Right lobe of liver (tissue), 6 donors: ENCODE measurements at regions not wholly inside any gene's neighbourhood (a gene's known extent, or its start where the extent isn't known, plus 50 kb on each side); places are given as distances from the start of the nearest gene placed in this dataset.
A peak's percentile ranks its signal among the peaks of the same experiment; 100 is the strongest.

ENCODE experiments used
- ATAC-seq, 4 donors: fragments of 200-7000 bp; cut with Tn5 transposase; one replicate each; pipeline ENCODE4 v1.9.1; 2020; ENCODE audit warnings: mild to moderate bottlenecking in 4 of 4, moderate library complexity in 4 of 4
- DNase-seq, 3 donors: peaks; one replicate each; pipeline ENCODE4 v3.0.0-alpha.2; 2020
- H3K27ac ChIP-seq, 3 donors: fragments of 200-600 bp; one replicate each; pipeline ENCODE4 v1.8.0; 2022
- H3K27me3 ChIP-seq, 2 donors: fragments of 200-600 bp; one replicate each; pipeline ENCODE4 v1.8.0; 2022
- H3K36me3 ChIP-seq, 4 donors: fragments of 200-600 bp; sonication (generic) in 1 of 4; one replicate each; pipeline versions ENCODE4 v1.5.1 to v1.8.0; 2017 to 2022; ENCODE audit warnings: control low read depth in 1 of 4
- H3K4me1 ChIP-seq, 4 donors: fragments of 200-600 bp; sonication (generic) in 1 of 4; one replicate each; pipeline versions ENCODE4 v1.5.1 to v1.8.0; 2017 to 2022; ENCODE audit warnings: control low read depth in 1 of 4
- H3K4me3 ChIP-seq, 3 donors: fragments of 200-600 bp; one replicate each; pipeline ENCODE4 v1.8.0; 2022
- H3K9me3 ChIP-seq, 4 donors: fragments of 200-600 bp; sonication (generic) in 1 of 4; one replicate each; pipeline versions ENCODE4 v1.5.1 to v1.8.0; 2017 to 2022; ENCODE audit warnings: control low read depth in 1 of 4
- CTCF ChIP-seq, 4 donors: fragments of 200-600 bp in 3 of 4; fragments of 450-650 bp in 1 of 4; IDR thresholded peaks; one replicate each; pipeline versions ENCODE4 v1.5.1 to v1.8.0; 2016 to 2022; ENCODE audit warnings: antibody characterized with exemption in 4 of 4, mild to moderate bottlenecking in 2 of 4
- POLR2A ChIP-seq: fragments of 450-650 bp; IDR thresholded peaks from one replicate; pipeline ENCODE4 v1.6.1; 2017; ENCODE audit warnings: antibody characterized with exemption, mild to moderate bottlenecking
- WGBS: methylation state at CpG from one replicate; pipeline ENCODE4 v1.1.6; 2018; ENCODE audit warnings: low coverage, low lambda C conversion rate; ENCODE audit not compliant: insufficient coverage; ENCODE audit errors: missing lambda C conversion rate; 5-methylcytosine and 5-hydroxymethylcytosine counted together
- intact Hi-C, 2 donors: fragments of 100-400 bp; cut with DNase I; formaldehyde crosslinking; loops; one replicate each; pipeline versions ENCODE4 v1.11.2 to v1.14.1; 2022
- donor health status: DM: no; HTN: yes; CAD: no.
- donor health status: DM: no; HTN: no; CAD: no.
- donor health status: DM: no; HTN: no; CAD: no.
- donor health status: DM: no; HTN: yes; CAD: no.
- donor health status: DM: no; HTN: yes; CAD: no.

GRCh38 chr18:78242254-78242643 lies 737.4 kb upstream of the SALL3 start:
- Histone ChIP-seq H3K9me3 (no peaks in the 10 kb centered on the region), H3K36me3 (no peaks in the 10 kb centered on the region), H3K4me3 (no peak overlapping the region), H3K4me1 (no peaks in the 10 kb centered on the region), H3K27me3 (no peaks in the 10 kb centered on the region), H3K27ac (no peak overlapping the region)
- ATAC-seq (peak in 1 of 4 donors; percentile 27), DNase-seq (no peak)
- TF ChIP-seq CTCF (IDR thresholded peaks at IDR 0.05) (no peak), POLR2A (no peak)
- intact Hi-C loops: no loop called here
- WGBS: 31% methylated on average over 2 of the region's 2 CpGs

- no peak overlapping the region for H3K4me3 ChIP-seq
- ATAC-seq (no peak), DNase-seq (no peak)
- intact Hi-C loops: no loop called here
- WGBS: 56% methylated on average over 12 of the region's 12 CpGs
- H3K4me1 ChIP-seq: no peaks in the 10 kb centered on the region
- TF ChIP-seq POLR2A: no peak
- no peak for TF ChIP-seq CTCF (IDR thresholded peaks at IDR 0.05)
- no peak overlapping the region for H3K27ac ChIP-seq
- H3K36me3 ChIP-seq: no peaks in the 10 kb centered on the region
- H3K9me3 ChIP-seq: no peaks in the 10 kb centered on the region
- H3K27me3 ChIP-seq: no peaks in the 10 kb centered on the region
Measured at GRCh38 chr18:78242806-78243205, 736.8 kb upstream of the SALL3 start.

GRCh38 chr18:78244779-78245178 lies 734.8 kb upstream of the SALL3 start:
- Histone ChIP-seq H3K4me3 (no peak overlapping the region), H3K27ac (no peak overlapping the region), H3K4me1 (no peaks in the 10 kb centered on the region), H3K36me3 (no peaks in the 10 kb centered on the region), H3K27me3 (no peaks in the 10 kb centered on the region), H3K9me3 (no peaks in the 10 kb centered on the region)
- no peak for DNase-seq
- ATAC-seq: no peak
- WGBS: 39% methylated on average over 4 of the region's 4 CpGs
- intact Hi-C loops: no loop called here
- TF ChIP-seq CTCF (IDR thresholded peaks at IDR 0.05): no peak
- no peak for TF ChIP-seq POLR2A

GRCh38 chr18:78245451-78245850 lies 734.2 kb upstream of the SALL3 start:
- Histone ChIP-seq H3K9me3 (no peaks in the 10 kb centered on the region), H3K27me3 (no peaks in the 10 kb centered on the region), H3K36me3 (no peaks in the 10 kb centered on the region), H3K27ac (no peak overlapping the region), H3K4me1 (no peaks in the 10 kb centered on the region), H3K4me3 (no peak overlapping the region)
- DNase-seq (no peak), ATAC-seq (no peak)
- WGBS: 71% methylated on average over 9 of the region's 9 CpGs
- TF ChIP-seq POLR2A (no peak), CTCF (IDR thresholded peaks at IDR 0.05) (no peak)
- intact Hi-C loops: no loop called here

- Histone ChIP-seq H3K36me3 (no peaks in the 10 kb centered on the region), H3K27ac (no peak overlapping the region), H3K27me3 (no peaks in the 10 kb centered on the region), H3K9me3 (no peaks in the 10 kb centered on the region), H3K4me3 (no peak overlapping the region), H3K4me1 (no peaks in the 10 kb centered on the region)
- 85% methylated on average over 7 of the region's 8 CpGs for WGBS
- no peak for DNase-seq
- no peak for ATAC-seq
- intact Hi-C loops: no loop called here
- TF ChIP-seq POLR2A: no peak
- TF ChIP-seq CTCF (IDR thresholded peaks at IDR 0.05): no peak
Measured at GRCh38 chr18:78246050-78246449, 733.6 kb upstream of the SALL3 start.
